Stimulated activated CD4-positive, alpha-beta T cell treated with anti-CD3 and anti-CD28 coated beads, Interleukin-4, amount 100 ng/mL, for 24 hours (primary cell): ENCODE measurements at regions not wholly inside any gene's neighbourhood (a gene's known extent, or its start where the extent isn't known, plus 50 kb on each side); places are given as distances from the start of the nearest gene placed in this dataset.
"Not testable (repeated sequence)": the region's sequence is repeated elsewhere in the genome, so short reads cannot be mapped to it uniquely, and the experiment has no call there.

Experiments
- DNase-seq: peaks from one replicate; pipeline ENCODE4 v3.0.0-alpha.2; 2020

DNA sequence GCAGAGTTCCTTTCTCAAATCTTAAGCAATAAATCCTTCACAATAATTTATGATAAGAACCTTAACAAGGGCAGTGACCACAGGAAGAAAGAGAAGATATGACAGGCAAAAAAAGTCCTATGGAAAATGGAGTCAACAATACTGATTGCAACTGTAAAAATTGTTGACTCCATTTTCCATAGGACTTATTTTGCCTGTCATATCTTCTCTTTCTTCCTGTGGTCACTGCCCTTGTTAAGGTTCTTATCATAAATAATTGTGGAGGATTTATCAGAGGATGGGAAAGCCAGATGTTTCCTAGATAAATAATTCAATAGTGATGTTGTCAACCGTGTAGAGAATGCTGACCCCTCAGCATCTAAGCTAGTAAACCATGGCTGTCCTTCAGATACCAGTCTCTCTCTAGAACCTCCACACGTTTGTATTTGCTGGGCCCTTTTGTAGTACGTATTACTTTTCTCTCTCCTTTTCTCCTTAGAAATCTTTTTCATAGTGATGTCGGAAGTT is 172.6 kb upstream of the BET1 start:
- DNase-seq, result no peak

DNA sequence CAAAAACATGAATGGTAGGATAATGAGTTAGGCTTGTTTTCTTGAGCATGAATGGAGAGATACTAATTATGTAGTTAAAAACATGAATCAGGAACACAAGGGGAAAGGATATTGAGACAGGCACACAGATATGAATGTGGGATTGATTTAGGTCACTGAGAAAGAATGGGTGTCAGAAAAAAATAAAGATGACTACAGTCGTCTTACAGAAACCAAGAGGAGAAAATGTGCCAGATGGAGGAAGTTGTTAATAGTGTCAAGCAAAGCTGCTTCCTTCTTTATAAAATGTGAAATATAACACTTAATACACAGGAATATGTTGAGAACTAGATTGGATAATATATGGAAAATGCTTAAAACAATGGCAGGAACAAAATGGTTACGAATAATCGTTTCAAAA is 173.3 kb upstream of the BET1 start:
- no peak for DNase-seq

DNA sequence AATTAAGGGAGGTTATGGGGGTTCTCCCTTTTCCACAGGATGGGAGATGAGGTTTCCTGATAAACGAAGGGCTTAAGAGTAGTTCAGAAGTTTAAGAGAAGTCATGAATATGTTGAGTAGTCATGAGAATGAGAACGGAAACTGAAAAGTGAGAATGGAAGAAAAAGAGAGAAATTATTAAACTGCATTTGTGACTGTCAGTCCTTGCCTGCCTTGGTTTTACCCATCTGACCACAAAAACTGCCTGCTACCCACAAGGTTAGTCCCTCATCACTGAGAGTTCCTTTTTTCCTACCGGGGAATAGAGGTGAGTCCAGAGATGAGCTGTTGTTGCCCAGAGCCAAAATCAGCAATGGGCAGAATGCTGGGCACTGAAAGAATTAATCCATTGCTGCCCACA is 174.1 kb upstream of the BET1 start:
- DNase-seq, result no peak

DNA sequence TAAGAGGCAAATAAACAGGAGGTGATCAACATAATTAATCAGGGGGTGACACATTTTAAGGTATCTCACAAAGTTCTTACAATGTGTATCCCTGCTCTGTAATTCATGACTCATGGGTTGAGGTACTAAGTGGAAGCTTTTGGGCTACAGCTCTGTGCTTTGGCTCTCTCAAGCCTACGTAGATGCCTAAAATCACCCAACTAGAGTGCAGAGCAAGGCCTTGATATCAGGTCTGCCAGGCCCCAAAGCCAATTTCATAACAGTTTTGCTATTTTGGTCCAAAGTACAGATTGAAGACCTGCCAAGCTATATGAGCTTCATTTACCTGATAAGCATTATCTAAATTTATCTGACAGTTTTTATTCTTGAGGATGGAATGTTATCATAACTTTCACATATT is 175.3 kb upstream of the BET1 start:
- no peak for DNase-seq

DNA sequence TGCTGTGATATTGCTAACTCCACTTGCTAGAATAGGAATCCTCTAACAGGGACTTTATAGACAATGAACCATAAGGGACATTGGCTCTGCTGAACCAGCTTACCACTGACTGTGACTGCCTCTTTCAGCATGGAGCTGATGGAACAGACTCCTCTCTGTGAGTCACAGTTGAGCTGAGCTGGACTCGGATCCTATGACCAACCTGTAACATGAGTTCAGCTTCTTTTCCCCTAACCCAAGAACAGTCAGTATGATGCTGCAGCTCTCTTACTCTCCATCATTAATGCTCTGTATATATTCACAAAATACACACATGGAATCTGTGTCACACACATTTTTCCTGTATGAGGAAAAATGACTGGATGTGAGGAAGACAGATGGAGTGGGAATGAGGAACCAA is 177.9 kb upstream of the BET1 start:
- DNase-seq, result no peak

DNA sequence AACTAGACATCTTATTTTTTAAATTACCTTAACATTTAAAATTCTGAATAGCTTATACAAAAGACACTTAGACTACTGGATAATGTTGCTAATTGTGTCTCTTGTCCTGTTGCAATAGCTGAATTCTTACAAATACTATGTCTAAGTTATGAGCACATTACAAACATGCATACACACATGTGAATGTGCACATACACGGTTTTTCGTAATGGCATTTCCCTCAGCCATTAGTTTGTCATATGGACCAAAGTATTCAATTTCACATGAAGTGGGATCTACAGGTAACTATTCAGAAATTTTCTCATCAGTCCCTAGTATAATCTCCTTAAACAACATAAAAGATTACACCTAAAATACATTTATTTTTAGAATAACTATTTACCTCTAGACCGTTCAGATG is 178.6 kb upstream of the BET1 start:
- no peak for DNase-seq

DNA sequence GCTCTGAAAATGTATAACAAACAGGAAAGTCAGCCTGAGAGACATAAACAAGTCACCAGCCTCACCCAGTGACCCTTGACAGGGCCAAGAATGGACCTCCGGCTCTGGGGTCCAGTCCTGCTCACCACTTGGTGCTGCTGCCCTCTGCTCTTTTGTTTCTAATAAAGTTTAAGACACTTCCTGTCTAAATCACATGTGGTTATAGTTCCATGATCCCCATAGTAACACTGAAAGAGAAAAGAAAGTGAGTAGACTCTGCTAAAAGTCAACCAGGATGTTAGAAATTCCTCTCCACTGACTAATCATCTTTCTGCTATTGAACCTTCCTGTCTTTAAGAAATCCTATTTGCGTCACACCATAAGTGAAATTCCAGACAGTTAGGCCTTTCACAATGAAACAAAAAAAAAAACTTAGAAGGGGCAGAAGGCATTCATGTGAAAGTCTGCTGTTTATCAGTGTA is 179.2 kb upstream of the BET1 start:
- no peak for DNase-seq

DNA sequence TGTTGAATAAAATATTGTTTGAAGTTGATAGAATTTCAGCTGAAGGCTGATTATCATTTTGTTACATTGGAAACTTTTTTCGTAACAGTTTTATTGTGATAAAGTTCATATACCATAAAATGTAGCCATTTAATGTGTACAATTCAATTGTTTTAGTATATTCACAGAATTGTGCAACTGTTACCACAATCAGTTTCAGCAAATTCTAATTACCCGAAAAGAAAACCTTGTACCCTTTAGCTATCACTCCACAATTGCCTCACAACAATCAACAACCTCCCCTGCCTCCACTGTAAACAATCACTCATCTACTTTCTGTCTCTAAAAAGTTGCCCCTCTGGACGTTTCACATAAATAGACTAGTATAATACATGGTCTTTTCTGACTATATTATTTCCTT is 179.7 kb upstream of the BET1 start:
- no peak for DNase-seq

DNA sequence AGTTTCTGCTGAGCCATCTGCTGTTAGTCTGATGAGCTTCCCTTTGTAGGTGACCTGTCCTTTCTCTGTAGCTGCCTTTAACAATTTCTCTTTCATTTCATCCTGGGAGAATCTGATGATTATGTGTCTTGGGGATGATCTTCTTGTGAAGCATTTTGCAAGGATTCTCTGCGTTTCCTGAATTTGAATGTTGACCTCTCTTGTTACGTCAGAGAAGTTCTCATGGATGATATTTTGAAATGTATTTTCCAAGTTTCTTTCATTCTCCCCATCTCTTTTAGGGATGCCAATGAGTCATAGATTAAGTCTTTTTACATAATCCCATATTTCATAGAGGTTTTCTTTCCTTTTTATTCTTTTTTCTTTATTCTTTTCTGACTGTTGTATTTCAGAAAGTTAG is 184.2 kb upstream of the BET1 start:
- no peak for DNase-seq

DNA sequence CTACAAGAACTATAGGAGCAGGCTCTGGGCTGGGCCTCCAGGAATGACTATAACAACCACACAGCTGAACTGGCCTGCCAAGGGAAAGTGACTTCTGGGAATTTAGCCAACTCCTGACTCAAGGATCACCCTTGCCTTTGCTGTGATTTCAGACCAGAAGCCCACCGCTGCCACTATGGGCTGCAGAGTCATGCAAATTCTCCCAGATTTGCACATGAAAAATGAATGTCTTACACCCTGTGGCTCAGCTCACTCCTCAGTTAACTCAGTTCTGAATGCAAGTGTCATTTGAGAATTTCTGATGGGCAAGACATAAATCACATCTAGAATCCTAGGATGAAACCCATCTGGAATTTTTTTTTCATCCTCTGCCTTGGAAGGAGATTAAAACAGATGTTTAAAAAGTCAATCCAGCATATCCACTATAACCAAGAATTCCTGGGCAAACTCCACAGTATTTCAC is 186.5 kb upstream of the BET1 start:
- DNase-seq, result no peak

DNA sequence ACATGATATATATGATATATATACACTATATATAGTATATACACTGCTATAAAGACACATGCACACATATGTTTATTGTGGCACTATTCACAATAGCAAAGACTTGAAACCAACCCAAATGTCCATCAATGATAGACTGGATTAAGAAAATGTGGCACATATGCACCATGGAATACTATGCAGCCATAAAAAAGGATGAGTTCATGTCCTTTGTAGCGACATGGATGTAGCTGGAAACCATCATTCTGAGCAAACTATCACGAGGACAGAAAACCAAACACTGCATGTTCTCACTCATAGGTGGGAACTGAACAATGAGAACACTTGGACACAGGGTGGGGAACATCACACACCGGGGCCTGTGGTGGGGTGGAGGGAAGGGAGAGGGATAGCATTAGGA is 190.3 kb upstream of the BET1 start:
- DNase-seq, result not testable (repeated sequence)

DNA sequence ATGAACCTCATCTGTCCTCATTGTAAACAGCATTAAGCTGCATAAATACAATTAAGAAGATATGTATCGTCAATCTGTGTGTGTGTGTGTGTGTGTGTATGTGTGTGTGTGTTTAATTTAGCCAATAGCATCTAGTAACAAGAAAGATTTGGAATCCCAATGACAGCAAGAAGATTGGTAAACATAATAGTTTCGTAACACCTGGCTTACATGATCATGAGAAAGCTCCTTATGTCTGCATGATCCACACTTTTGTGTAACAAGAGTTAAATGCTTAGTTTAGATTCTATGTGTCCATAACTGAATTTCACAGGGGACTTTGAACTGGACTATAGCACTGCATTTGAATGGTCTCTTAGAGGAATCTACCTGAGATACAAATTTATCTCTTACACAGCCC is 191.0 kb upstream of the BET1 start:
- no peak for DNase-seq

DNA sequence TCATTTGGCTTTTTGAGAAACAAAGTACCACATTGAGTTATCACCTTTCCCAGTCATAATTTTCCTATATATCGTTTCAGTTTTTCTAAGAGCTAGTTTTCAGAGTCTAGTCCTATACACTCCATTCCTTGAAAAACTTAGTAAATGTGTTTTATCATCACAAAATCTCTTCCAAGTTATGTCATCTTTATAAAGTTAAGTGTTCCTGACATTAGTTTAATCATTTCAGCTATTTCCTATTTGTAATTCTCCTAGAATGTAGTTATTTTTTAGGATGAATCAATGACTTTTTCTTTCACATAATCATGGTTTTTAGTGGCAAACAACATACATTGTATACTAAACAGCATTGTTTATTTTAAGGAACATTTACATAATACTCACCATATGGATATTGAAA is 191.7 kb upstream of the BET1 start:
- no peak for DNase-seq

DNA sequence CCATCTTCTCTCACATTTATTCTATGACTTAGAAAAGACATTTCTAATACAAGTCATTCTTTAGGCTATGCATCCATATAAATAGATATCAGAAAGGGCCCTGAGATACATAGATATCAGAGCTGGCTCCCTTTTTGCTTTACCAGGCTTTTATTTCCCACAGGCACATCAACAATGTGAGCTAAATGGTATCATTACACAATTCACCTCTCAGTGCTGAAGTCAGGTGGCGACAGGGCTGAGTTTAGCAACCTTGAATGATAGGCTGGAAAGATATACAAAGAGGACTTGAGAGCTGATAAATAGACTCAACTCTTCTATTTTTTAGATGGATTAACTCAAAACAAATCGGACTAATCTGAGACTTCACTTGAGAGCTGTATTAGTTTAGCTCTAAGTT is 189.2 kb upstream of the COL1A2 start:
- no peak for DNase-seq

DNA sequence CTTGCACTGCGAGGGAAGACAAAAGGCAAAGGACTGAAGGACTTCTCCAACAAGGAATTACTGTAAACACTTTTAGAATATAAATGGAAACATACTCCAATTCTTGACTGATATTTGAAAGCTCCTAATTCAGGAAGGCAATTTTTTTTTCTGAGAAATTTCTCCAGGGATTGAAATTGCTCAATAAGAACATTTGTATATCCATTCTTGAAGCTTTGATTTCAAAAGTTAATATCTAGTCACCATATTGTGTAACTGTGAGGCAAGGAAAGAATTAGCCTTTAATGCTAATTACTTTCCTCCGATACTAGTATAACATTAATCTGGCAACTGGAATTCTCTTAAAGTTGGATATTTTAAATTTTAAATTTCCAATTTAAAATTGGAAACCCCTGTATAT is 188.4 kb upstream of the COL1A2 start:
- DNase-seq, result no peak

DNA sequence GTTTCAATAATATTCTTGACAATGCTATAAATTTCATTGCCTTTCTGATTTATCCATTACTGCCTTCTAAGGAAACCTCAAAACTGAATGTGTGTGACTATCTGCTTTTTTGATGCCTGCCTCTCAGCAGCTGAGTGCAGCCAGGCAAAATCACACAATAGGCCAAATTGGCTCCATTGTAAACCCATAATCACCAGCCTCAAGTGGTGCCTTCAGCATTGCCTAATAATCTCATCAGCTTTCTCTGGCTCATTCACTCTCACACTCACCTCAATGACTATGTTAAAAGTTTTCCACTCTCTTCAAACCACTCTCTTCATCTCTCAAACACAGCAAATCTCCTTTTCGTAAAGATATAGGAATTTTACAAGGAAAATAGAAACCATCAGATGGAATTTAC is 182.5 kb upstream of the COL1A2 start:
- no peak for DNase-seq

DNA sequence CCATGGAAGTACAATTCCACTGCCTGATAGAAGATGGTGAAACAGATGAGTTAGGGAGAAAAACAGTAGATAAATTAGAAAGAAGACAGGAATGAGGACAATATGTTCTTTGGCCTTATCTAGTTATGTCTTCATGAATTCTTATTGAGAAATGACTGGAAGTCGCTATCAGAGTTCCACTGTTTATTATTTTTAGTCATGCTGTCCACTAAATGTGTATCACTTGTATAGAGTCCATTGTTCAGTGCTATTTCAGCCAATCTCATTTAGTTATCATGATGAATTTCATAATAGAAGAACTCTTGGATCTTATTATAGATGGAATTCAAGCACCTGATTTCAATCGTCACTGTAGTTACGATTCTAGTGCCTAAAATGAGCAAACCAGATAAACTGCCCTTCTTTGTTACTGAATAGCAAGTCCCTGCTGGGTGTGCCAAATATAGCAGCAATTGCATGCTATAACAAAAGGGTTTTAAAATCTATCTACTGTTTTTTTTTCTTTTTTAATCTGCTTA is 177.7 kb upstream of the COL1A2 start:
- DNase-seq, result no peak

DNA sequence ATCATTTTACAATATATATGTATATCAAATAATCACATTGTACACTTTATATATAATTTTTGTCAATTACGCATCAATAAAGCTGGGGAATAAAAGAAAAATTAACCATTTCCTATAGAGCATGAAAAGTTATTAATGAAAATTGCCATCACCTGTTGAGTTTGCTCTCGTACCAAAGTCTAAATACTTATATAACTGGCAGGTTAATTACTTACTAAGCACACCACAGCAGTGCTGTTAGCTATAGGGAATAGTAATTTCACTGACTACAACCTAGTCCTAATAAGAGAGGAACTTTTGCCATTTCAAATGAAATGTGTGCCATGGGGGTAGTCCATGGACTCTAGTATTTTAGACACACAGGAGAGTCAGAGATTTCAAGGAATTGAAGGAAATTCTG is 176.9 kb upstream of the COL1A2 start:
- DNase-seq, result no peak

DNA sequence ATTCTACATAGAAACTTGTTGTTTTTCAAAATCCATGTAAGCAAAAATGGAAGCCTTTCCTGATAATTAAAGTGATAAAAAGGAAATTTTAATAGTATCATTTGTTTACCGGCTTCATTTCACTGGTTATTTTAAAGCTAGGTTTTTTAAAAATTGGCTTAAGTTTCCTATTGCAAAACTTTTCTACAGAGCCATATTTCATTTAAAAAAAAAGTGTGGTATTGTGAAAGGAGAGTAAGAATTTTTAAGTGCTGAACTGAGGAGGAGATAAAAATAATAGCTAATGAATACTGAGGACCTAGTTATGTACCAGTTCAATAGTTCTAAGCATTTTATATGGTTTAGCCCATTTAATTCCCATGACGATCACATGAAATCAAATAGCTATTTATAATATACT is 172.2 kb upstream of the COL1A2 start:
- DNase-seq, result no peak

DNA sequence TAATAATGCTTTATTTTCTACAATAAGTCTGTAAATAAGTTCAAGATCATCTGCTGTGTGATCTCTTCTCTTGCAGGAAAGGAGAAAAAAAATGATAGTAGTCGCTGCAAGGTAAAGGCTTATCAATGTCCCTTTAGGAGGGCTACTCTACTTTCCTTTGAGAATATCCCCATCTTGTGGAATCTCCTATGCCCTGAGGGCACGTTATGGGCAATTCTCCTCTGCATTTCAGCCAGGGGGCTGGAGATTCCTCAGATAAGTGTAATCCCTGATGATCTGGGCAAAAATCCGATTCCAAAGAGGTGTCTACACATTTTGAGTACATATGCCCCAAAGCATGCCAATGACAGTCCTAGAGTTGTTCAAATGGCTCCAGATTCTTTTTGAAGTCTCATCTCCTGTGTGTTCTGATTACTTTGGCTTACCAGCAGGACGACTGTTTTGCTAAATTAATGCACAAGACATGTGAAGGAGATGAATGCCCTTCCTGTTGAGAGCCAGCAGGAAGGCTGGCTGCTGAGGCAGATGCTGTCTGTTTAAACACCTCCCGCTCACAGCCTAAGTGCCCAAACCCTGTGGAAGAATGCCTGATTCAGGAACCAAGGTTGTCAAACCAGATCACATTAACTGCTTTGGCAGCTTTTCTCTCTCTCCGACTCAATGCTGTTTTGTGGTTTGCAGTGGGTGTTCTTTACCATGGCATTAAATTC is 171.2 kb upstream of the COL1A2 start:
- no peak for DNase-seq

DNA sequence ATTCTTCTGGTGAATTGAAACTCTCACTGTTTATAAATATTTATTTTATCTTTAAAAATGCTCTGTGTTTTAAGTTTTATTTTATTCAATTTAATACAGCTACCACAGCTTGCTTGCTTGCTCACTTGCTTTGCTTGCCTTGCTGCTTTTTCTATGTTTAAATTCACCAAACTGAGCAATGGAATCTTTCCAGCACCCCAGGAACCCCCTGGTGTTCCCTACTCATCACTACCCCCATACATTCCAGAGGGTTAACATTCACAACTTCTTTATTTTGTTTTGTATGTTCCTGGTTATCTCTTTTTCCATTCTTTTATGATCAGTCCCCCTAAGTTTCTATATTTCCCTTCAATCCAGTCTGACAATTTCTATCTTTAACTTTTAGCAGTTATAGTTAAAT is 166.5 kb upstream of the COL1A2 start:
- no peak for DNase-seq

DNA sequence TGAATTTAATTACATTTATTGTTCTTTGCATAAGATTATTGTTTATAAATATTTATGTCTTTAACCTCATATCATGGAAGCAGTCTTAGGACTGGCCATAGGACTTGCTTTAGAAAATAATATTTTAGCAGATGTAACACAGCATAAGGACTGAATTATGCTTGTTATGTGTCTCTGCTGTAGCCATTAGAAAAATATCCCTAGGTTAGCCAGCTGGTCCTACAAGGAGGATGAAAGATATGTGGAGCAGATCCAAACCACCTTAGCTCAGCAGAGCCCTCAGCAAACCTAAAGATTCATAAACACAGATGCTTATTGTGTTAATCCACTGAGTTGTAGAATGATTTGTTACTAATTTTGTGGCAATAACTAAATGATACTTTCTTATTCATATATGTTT is 166.0 kb upstream of the COL1A2 start:
- no peak for DNase-seq

DNA sequence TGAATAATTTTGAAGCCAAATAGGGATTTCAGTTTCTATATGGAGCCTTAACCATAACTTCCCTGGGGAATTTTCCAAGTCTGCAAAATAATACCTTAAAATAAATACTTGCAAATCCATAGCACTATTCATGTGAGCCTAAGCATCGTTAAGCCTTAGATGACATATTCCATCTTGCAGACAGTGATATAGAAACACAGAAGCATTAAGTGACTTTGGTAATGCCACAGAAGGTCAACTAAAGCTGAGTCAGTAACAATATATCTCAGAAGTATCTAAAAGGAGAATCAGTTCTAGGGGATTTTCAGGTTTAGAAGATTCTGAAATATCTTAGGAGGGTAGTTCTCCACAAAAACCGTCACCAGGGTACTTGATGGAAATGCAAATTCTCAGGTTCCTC is 163.4 kb upstream of the COL1A2 start:
- no peak for DNase-seq

DNA sequence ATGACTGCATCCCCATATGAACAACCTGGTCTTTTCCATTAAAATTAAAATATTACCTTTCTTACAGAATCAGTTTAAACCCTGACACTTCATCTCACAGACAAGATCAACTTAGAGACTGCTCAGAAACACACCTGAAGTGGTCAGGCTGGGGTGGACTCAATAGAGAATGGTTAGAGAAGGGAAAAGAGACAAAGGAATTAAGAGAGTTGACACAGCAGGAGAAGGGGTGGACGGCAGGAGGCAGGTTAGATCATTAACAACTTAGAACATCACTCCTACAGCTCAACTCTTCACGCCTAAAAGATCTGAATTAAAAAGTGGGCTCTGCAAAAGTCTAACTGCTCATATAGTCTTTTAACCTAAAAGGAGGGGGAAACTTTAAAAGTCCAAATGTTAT is 157.7 kb upstream of the COL1A2 start:
- DNase-seq, result no peak

DNA sequence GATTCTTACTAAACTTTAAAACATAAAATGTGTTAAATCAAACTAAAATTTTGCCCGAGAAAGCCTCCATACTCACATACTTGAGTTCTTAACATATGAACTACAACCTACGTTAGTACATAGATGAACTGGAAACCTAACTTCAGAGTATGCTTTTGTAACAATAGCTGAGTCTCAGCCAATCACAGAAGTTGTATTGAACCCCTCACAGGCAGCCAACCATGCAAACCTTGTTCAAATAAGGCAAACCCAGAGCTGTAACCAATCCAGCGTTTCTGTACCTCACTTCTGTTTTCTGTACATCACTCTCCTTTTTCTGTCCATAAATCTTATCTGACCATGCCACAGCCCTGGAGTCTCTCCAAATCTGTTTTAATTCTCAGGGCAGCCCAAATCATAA is 157.3 kb upstream of the COL1A2 start:
- DNase-seq, result no peak
